ENCODE measurements at regions not wholly inside any gene's neighbourhood (a gene's known extent, or its start where the extent isn't known, plus 50 kb on each side); places are given as distances from the start of the nearest gene placed in this dataset.
A peak's percentile ranks its signal among the peaks of the same experiment; 100 is the strongest.
"Not testable (repeated sequence)": the region's sequence is repeated elsewhere in the genome, so short reads cannot be mapped to it uniquely, and the experiment has no call there.

GRCh38 chr6:21754891-21755290 is 161.3 kb downstream of the SOX4 start:
- TF ChIP-seq CTCF (IDR thresholded peaks at IDR 0.05; ENCODE audit: poor library complexity, severe bottlenecking) = no peak
- Histone ChIP-seq H3K27ac (ENCODE audit: poor library complexity, severe bottlenecking) (peak overlapping the region; percentile 78), H3K27me3 (ENCODE audit: insufficient read depth, poor library complexity, severe bottlenecking) (no peaks in the 10 kb centered on the region), H3K9me3 (ENCODE audit: severe bottlenecking) (no peaks in the 10 kb centered on the region), H3K36me3 (ENCODE audit: low read depth) (no peaks in the 10 kb centered on the region), H3K4me3 (ENCODE audit: severe bottlenecking) (no peak overlapping the region), H3K4me1 (ENCODE audit: insufficient read depth, poor library complexity, severe bottlenecking) (peaks cover 40% of the 10 kb centered on the region)
- ATAC-seq (ENCODE audit: low read depth) (peak; percentile 99), DNase-seq (ENCODE audit: low spot score) (peak; percentile 64)

GRCh38 chr6:21756487-21756886 is 162.9 kb downstream of the SOX4 start:
- no peak for ATAC-seq (ENCODE audit: low read depth)
- TF ChIP-seq CTCF (IDR thresholded peaks at IDR 0.05; ENCODE audit: poor library complexity, severe bottlenecking) = no peak
- H3K4me3 ChIP-seq (ENCODE audit: severe bottlenecking) = no peak overlapping the region

GRCh38 chr6:21757392-21757791 is 163.8 kb downstream of the SOX4 start:
- DNase-seq (ENCODE audit: low spot score); H3K4me3 ChIP-seq (ENCODE audit: severe bottlenecking); H3K9me3 ChIP-seq (ENCODE audit: severe bottlenecking); ATAC-seq (ENCODE audit: low read depth); H3K36me3 ChIP-seq (ENCODE audit: low read depth); H3K27ac ChIP-seq (ENCODE audit: poor library complexity, severe bottlenecking); H3K27me3 ChIP-seq (ENCODE audit: insufficient read depth, poor library complexity, severe bottlenecking): not testable (repeated sequence)
- peaks cover 32% of the 10 kb centered on the region for H3K4me1 ChIP-seq (ENCODE audit: insufficient read depth, poor library complexity, severe bottlenecking)

More at GRCh38 chr6:21756487-21756886, 162.9 kb downstream of the SOX4 start:
- no peaks in the 10 kb centered on the region for H3K36me3 ChIP-seq (ENCODE audit: low read depth)
- H3K27ac ChIP-seq (ENCODE audit: poor library complexity, severe bottlenecking) = no peak overlapping the region
- H3K4me1 ChIP-seq (ENCODE audit: insufficient read depth, poor library complexity, severe bottlenecking) = peaks cover 40% of the 10 kb centered on the region
- no peaks in the 10 kb centered on the region for H3K9me3 ChIP-seq (ENCODE audit: severe bottlenecking)
- DNase-seq (ENCODE audit: low spot score) = no peak
- H3K27me3 ChIP-seq (ENCODE audit: insufficient read depth, poor library complexity, severe bottlenecking) = no peaks in the 10 kb centered on the region

- TF ChIP-seq CTCF (IDR thresholded peaks at IDR 0.05; ENCODE audit: poor library complexity, severe bottlenecking) = no peak
- H3K9me3 ChIP-seq (ENCODE audit: severe bottlenecking) = no peaks in the 10 kb centered on the region
- H3K4me3 ChIP-seq (ENCODE audit: severe bottlenecking) = no peak overlapping the region
- H3K27ac ChIP-seq (ENCODE audit: poor library complexity, severe bottlenecking) = no peak overlapping the region
- peaks cover 9% of the 10 kb centered on the region for H3K4me1 ChIP-seq (ENCODE audit: insufficient read depth, poor library complexity, severe bottlenecking)
- no peaks in the 10 kb centered on the region for H3K27me3 ChIP-seq (ENCODE audit: insufficient read depth, poor library complexity, severe bottlenecking)
- no peak for DNase-seq (ENCODE audit: low spot score)
- ATAC-seq (ENCODE audit: low read depth) = no peak
- H3K36me3 ChIP-seq (ENCODE audit: low read depth) = no peaks in the 10 kb centered on the region
These were observed 166.2 kb downstream of the SOX4 start for GRCh38 chr6:21759721-21760120.

DNA sequence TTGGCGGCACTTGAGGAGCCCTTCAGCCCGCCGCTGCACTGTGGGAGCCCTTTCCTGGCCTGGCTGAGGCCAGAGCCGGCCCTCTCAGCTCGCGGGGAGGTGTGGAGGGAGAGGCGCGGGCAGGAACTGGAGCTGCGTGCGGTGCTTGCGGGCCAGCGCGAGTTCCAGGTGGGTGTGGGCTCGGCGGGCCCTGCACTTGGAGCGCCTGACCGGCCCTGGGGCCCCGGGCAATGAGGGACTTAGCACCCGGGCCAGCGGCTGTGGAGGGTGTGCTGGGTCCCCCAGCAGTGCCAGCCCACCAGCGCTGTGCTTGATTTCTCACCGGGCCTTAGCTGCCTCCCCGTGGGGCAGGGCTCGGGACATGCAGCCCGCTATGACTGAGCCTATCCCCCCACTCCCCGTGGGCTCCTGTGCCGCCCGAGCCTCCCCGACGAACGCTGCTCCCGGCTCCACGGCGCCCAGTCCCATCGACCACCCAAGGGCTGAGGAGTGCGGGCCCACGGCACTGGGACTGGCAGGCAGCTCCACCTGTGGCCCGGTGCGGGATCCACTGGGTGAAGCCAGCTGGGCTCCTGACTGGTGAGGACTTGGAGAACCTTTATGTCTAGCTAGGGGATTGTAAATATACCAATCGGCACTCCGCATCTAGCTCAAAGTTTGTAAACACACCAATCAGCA is 167.6 kb downstream of the SOX4 start:
- not testable (repeated sequence) for H3K27me3 ChIP-seq (ENCODE audit: insufficient read depth, poor library complexity, severe bottlenecking); H3K4me1 ChIP-seq (ENCODE audit: insufficient read depth, poor library complexity, severe bottlenecking); H3K4me3 ChIP-seq (ENCODE audit: severe bottlenecking); H3K9me3 ChIP-seq (ENCODE audit: severe bottlenecking); H3K36me3 ChIP-seq (ENCODE audit: low read depth); ATAC-seq (ENCODE audit: low read depth); DNase-seq (ENCODE audit: low spot score); H3K27ac ChIP-seq (ENCODE audit: poor library complexity, severe bottlenecking)

DNA sequence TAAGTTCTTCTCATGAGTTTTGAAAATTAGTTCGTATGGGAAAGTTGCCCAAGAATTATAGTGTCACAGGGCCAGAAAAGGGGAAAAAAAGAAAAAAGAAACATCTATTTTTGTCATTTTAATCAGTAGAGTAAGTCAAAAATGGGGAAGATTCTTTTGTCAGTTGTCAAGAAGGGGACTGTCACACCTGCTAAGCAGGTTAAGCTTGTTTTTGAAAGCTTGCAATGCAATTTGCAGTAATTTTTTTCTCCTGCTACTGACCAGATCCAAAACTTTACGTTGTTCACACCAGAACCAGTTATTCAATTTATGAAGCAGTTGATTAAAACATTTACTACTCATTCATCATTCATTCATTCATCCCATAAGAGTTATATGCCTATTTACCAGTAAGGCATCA is 171.4 kb downstream of the SOX4 start:
- H3K4me3 ChIP-seq (ENCODE audit: severe bottlenecking) = no peak overlapping the region
- ATAC-seq (ENCODE audit: low read depth) = no peak
- peaks cover 27% of the 10 kb centered on the region for H3K4me1 ChIP-seq (ENCODE audit: insufficient read depth, poor library complexity, severe bottlenecking)
- no peak for DNase-seq (ENCODE audit: low spot score)
- no peaks in the 10 kb centered on the region; the same call in 1 of the 2 replicates for H3K36me3 ChIP-seq (ENCODE audit: low read depth)
- H3K27ac ChIP-seq (ENCODE audit: poor library complexity, severe bottlenecking) = no peak overlapping the region
- peaks cover 2% of the 10 kb centered on the region for H3K9me3 ChIP-seq (ENCODE audit: severe bottlenecking)
- H3K27me3 ChIP-seq (ENCODE audit: insufficient read depth, poor library complexity, severe bottlenecking) = no peaks in the 10 kb centered on the region
- TF ChIP-seq CTCF (IDR thresholded peaks at IDR 0.05; ENCODE audit: poor library complexity, severe bottlenecking) = no peak

Measured in RWPE2 (cell line).